ENCODE measurements at regions not wholly inside any gene's neighbourhood (a gene's known extent, or its start where the extent isn't known, plus 50 kb on each side); places are given as distances from the start of the nearest gene placed in this dataset.

GRCh38 chr7:96591159-96591899 lies 118.3 kb downstream of the SEM1 start:
- TF ChIP-seq CTCF (IDR thresholded peaks at IDR 0.05), result no peak
- no peaks in the 10 kb centered on the region for H3K36me3 Mint-ChIP-seq (ENCODE audit: low read depth)
- intact Hi-C loops (cut with micrococcal nuclease), result no loop called here
- H3K27ac Mint-ChIP-seq, result no peak overlapping the region
- H3K27me3 Mint-ChIP-seq, result peaks cover 3% of the 10 kb centered on the region
- no peak overlapping the region for H3K4me3 Mint-ChIP-seq
- ATAC-seq (ENCODE audit: low read depth) (no peak), DNase-seq (no peak)
- H3K9me3 Mint-ChIP-seq, result peaks cover under 1% of the 10 kb centered on the region
- H3K4me1 Mint-ChIP-seq, result no peaks in the 10 kb centered on the region
- POLR2A ChIA-PET, result no interaction called here
- CTCF ChIA-PET, result no interaction called here

- H3K27me3 Mint-ChIP-seq, result no peaks in the 10 kb centered on the region
These were observed 120.6 kb downstream of the SEM1 start for GRCh38 chr7:96589038-96589437.

GRCh38 chr7:96579119-96579518 lies 130.5 kb downstream of the SEM1 start:
- DNase-seq, result no peak
- no peak overlapping the region for H3K4me3 Mint-ChIP-seq
- ChIA-PET CTCF (no interaction called here), POLR2A (no interaction called here)
- H3K9me3 Mint-ChIP-seq, result peaks cover 3% of the 10 kb centered on the region
- H3K27ac Mint-ChIP-seq, result no peak overlapping the region
- no peaks in the 10 kb centered on the region for H3K4me1 Mint-ChIP-seq
- no peaks in the 10 kb centered on the region for H3K36me3 Mint-ChIP-seq (ENCODE audit: low read depth)
- no peaks in the 10 kb centered on the region for H3K27me3 Mint-ChIP-seq
- intact Hi-C loops (cut with micrococcal nuclease), result no loop called here
- TF ChIP-seq CTCF (IDR thresholded peaks at IDR 0.05), result no peak
- ATAC-seq (ENCODE audit: low read depth), result no peak

More at GRCh38 chr7:96589038-96589437, 120.6 kb downstream of the SEM1 start:
- CTCF ChIA-PET, result no interaction called here
- POLR2A ChIA-PET, result no interaction called here
- intact Hi-C loops (cut with micrococcal nuclease), result no loop called here
- Mint-ChIP-seq H3K4me3 (no peak overlapping the region), H3K9me3 (peaks cover 2% of the 10 kb centered on the region), H3K4me1 (no peaks in the 10 kb centered on the region), H3K27ac (no peak overlapping the region), H3K36me3 (ENCODE audit: low read depth) (no peaks in the 10 kb centered on the region)
- ATAC-seq (ENCODE audit: low read depth) (no peak), DNase-seq (no peak)
- no peak for TF ChIP-seq CTCF (IDR thresholded peaks at IDR 0.05)

- intact Hi-C loops (cut with micrococcal nuclease), result no loop called here
- H3K36me3 Mint-ChIP-seq (ENCODE audit: low read depth), result no peaks in the 10 kb centered on the region
These were observed 131.0 kb downstream of the SEM1 start for GRCh38 chr7:96578606-96579005.

GRCh38 chr7:96563409-96563808 lies 146.2 kb downstream of the SEM1 start:
- no peak for DNase-seq
- Mint-ChIP-seq H3K36me3 (ENCODE audit: low read depth) (no peaks in the 10 kb centered on the region), H3K27me3 (no peaks in the 10 kb centered on the region), H3K9me3 (no peaks in the 10 kb centered on the region), H3K4me1 (no peaks in the 10 kb centered on the region), H3K27ac (no peak overlapping the region), H3K4me3 (no peak overlapping the region)
- ATAC-seq (ENCODE audit: low read depth), result no peak
- POLR2A ChIA-PET, result no interaction called here
- intact Hi-C loops (cut with micrococcal nuclease), result no loop called here
- CTCF ChIA-PET, result no interaction called here
- TF ChIP-seq CTCF (IDR thresholded peaks at IDR 0.05), result no peak

More at GRCh38 chr7:96578606-96579005, 131.0 kb downstream of the SEM1 start:
- H3K4me3 Mint-ChIP-seq, result no peak overlapping the region
- H3K9me3 Mint-ChIP-seq, result peaks cover 3% of the 10 kb centered on the region
- no peaks in the 10 kb centered on the region for H3K27me3 Mint-ChIP-seq
- TF ChIP-seq CTCF (IDR thresholded peaks at IDR 0.05), result no peak
- ChIA-PET POLR2A (no interaction called here), CTCF (no interaction called here)
- H3K27ac Mint-ChIP-seq, result no peak overlapping the region
- no peaks in the 10 kb centered on the region for H3K4me1 Mint-ChIP-seq
- DNase-seq (no peak), ATAC-seq (ENCODE audit: low read depth) (no peak)

All from activated B cell treated with CpG ODN at 0.5 μM for 24 hours (primary cell).